Neuron (in vitro differentiated cells): ENCODE measurements at regions not wholly inside any gene's neighbourhood (a gene's known extent, or its start where the extent isn't known, plus 50 kb on each side); places are given as distances from the start of the nearest gene placed in this dataset.

Experiments used
- H2AFZ ChIP-seq: one replicate; pipeline ENCODE4 v1.6.1; 2013; ENCODE audit warnings: low read depth, mild to moderate bottlenecking, inconsistent platforms, low read length, moderate library complexity
- H3K27me3 ChIP-seq: one replicate; pipeline ENCODE4 v1.6.1; 2013; ENCODE audit warnings: low read length; ENCODE audit not compliant: insufficient read depth
- H3K36me3 ChIP-seq: one replicate; pipeline ENCODE4 v1.6.1; 2013; ENCODE audit warnings: low read length; ENCODE audit not compliant: insufficient read depth
- H3K4me1 ChIP-seq: one replicate; pipeline ENCODE4 v1.6.1; 2013; ENCODE audit warnings: low read length; ENCODE audit not compliant: insufficient read depth
- H3K4me3 ChIP-seq: 2 replicates; pipeline ENCODE4 v1.5.1; 2013; ENCODE audit warnings: mild to moderate bottlenecking, low read length, moderate library complexity
- H3K9me3 ChIP-seq: one replicate; pipeline ENCODE4 v1.6.1; 2013; ENCODE audit warnings: low read length

DNA sequence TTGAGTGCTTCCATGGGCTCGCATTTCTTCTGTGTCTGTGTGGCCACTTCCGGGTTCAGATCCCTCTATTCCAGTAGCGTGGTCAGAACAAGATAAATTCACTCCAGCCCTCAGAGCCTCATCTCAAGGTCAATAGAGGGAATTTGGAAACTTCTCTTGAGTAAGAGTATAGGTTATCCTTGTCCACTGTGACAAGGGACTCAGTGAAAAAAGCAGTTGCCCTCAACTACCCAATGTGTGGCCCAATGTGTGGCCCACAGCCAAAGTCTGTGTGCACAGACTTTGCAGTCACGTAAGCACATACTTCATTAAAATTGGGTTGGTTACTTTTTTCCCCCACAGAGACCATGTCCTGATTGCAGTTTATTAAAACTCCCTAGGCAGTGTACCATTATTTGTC lies 305.6 kb upstream of the SEMA6D start:
- no peaks in the 10 kb centered on the region for H3K36me3 ChIP-seq
- no peak overlapping the region for H2AFZ ChIP-seq
- no peaks in the 10 kb centered on the region for H3K4me1 ChIP-seq
- H3K27me3 ChIP-seq: no peaks in the 10 kb centered on the region
- H3K9me3 ChIP-seq: no peaks in the 10 kb centered on the region
- H3K4me3 ChIP-seq: no peak overlapping the region

DNA sequence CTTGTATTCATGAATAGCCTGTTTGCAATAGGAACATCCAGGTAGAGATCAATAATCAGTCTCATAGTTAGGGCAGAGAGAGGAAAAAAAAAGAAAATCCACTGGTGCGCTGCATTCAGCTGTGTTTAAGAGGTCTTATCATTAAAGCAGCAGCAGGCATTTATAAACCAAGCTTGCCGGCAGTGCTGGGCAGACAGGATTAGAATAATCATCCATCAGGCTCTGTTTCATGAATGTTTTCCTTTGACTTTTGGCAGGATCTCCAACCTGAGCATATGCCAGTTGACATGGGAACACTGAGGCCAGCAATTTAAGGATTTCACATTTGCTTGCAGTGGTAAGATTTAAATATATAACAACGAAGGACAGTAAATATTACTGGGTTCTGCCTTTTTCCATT lies 305.2 kb upstream of the SEMA6D start:
- H3K4me1 ChIP-seq: no peaks in the 10 kb centered on the region
- no peak overlapping the region for H3K4me3 ChIP-seq
- H3K36me3 ChIP-seq: no peaks in the 10 kb centered on the region
- no peaks in the 10 kb centered on the region for H3K9me3 ChIP-seq
- H2AFZ ChIP-seq: no peak overlapping the region
- H3K27me3 ChIP-seq: no peaks in the 10 kb centered on the region

DNA sequence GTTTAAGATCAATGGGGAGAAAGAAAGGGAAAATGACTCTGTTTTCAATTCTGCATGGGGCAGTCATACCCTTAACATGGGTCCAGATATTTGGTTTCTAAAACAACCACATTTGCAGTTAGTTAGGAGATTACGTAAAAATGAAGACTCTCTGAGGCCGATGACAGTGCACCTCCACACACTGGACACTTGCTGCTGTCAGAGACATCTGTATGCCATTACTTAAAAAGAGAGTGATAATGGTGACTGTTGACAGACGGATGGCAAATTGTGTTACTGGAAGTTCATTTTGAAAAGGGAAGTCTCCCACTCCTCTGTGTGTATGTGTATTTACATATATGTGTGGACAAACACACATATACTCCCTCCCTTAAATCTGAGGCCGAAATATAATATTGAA lies 304.5 kb upstream of the SEMA6D start:
- Histone ChIP-seq H3K4me1 (no peaks in the 10 kb centered on the region), H3K36me3 (no peaks in the 10 kb centered on the region), H3K27me3 (no peaks in the 10 kb centered on the region), H3K9me3 (no peaks in the 10 kb centered on the region), H2AFZ (no peak overlapping the region), H3K4me3 (no peak overlapping the region)

DNA sequence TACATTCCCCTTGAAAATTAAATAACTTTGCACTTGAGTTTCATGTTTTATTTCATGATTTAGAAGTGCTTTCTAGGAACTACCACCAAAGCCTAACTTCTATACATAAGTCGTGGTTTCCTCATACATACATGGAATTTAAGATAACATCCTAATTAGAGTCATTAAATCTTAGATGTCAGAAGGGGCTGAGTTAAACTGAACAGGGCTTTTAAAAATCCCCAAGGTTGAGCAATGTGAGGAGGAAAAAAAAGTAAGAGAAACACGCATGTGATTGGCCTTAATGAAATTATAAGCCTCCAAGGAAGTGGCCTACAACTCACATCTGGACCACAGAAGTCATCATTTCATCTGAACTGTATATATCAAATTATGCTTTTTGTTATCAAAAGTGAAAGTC lies 303.1 kb upstream of the SEMA6D start:
- Histone ChIP-seq H3K4me3 (no peak overlapping the region), H3K9me3 (no peaks in the 10 kb centered on the region), H3K27me3 (no peaks in the 10 kb centered on the region), H3K4me1 (no peaks in the 10 kb centered on the region), H2AFZ (no peak overlapping the region), H3K36me3 (no peaks in the 10 kb centered on the region)

DNA sequence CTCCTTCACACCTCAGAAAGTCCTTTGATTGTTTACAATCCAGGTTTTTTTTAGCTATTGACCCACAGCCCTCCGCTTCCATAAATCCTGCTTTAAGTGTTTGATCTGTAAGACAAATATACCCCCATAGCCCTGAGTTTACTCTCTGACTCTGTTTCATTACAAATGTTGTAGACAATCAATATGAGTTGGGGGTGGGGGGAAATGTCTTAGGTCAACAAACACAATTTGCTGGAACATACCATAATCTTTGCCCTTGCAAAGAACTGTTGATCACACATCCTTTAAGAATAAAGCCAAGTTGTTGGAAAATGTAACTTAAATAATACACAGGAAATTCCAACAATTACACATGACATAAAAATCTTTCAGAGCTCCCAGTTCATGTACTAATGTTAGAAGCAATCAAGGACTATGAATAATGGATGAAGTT lies 301.8 kb upstream of the SEMA6D start:
- H3K4me3 ChIP-seq: no peak overlapping the region
- H2AFZ ChIP-seq: no peak overlapping the region
- H3K36me3 ChIP-seq: no peaks in the 10 kb centered on the region
- no peaks in the 10 kb centered on the region for H3K9me3 ChIP-seq
- H3K4me1 ChIP-seq: no peaks in the 10 kb centered on the region
- H3K27me3 ChIP-seq: no peaks in the 10 kb centered on the region

DNA sequence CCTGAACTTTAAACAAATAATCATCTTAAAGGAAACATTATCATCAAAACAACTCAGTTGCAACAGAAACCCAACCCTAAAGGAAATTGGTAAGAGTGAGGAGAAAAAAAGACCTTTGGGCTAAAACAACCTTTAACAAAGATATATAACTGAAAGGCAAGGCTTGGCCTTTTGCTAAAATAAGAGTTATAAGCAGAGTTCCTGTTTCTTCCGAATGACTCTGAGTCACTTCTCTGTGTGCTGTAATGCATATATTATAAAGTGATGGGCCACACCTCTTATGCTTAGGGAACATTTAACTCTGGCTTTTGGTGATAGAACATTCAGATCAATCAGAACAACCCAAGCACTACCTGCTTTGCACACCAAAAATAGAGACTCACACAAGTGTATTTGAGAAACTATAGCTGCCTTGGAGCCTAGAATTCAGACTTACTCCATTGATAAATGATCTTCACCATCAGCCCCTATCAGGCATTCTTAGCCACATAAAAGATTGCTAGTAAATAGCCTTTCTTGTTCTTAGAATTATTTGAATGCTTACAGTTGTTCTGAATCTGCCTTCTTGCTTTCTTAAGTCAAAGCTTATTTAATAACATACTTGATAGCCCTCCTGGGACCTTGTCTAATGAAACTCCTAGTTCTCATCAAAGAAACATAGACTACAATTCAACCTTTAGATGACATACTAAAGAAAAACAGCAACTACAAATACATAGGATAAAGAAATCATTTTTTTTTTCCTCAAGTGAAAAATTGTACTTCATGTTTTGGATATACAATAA lies 294.2 kb upstream of the SEMA6D start:
- Histone ChIP-seq H3K27me3 (no peaks in the 10 kb centered on the region), H2AFZ (no peak overlapping the region), H3K9me3 (no peaks in the 10 kb centered on the region), H3K4me3 (no peak overlapping the region), H3K4me1 (peaks cover 6% of the 10 kb centered on the region), H3K36me3 (no peaks in the 10 kb centered on the region)

DNA sequence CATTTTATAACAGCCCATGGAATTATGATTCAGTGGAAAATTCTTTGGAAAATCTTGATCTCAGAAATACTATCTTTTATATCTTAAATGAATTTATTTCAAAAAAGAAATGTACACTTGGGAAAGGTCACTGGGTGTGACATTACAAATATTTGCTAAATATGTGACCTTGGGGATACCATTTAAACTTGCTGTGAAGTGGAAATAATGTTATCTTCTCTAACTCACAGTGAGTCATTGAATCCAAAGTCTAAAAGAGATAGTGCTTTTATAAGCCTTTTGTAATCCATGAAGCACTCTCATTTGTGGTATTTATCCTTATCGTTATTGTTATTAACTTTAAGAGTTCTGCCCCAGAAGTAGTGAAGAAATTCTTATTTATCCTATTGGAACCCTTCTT lies 289.8 kb upstream of the SEMA6D start:
- no peaks in the 10 kb centered on the region for H3K9me3 ChIP-seq
- H3K4me1 ChIP-seq: no peaks in the 10 kb centered on the region
- H3K4me3 ChIP-seq: no peak overlapping the region
- H3K36me3 ChIP-seq: no peaks in the 10 kb centered on the region
- H3K27me3 ChIP-seq: no peaks in the 10 kb centered on the region
- no peak overlapping the region for H2AFZ ChIP-seq

DNA sequence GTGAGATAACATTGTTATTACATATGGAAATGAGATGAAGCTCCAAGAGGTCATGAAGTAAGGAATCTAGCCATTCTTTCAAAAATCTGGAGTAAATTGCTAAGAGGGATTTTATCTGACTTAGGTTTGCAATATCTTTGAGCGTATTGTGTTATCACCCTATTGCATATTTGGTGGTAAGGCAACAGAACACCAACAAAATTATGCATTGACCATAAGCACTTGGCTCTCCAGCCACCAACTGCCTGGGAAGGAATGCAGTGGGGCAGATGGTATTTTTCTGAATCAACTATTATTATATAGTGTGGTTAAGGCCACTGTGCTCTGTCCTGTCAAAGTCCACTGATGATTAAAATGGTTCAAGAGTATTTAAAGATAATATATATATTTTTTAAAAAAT lies 287.9 kb upstream of the SEMA6D start:
- Histone ChIP-seq H3K27me3 (no peaks in the 10 kb centered on the region), H3K4me1 (no peaks in the 10 kb centered on the region), H2AFZ (no peak overlapping the region), H3K36me3 (no peaks in the 10 kb centered on the region), H3K9me3 (no peaks in the 10 kb centered on the region), H3K4me3 (no peak overlapping the region)

DNA sequence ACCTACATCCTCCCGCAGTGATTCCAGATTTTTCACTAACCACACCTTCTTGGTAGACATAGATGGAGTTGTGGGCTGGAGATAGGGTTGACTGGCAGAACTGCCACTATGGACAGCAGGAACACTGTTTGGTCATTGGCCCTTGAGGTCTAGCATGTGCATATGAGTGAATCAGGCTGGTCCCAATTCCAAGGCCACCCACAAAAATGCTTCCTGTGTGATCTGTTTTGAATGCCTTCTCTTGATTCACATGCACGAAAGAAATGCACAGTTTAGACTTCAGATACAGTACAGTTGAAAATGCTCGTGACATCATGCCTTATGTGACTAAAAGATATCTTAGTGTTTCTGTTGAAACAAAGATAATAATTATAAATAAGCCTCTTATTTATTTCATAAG lies 285.8 kb upstream of the SEMA6D start:
- H3K9me3 ChIP-seq: no peaks in the 10 kb centered on the region
- no peaks in the 10 kb centered on the region for H3K36me3 ChIP-seq
- H2AFZ ChIP-seq: no peak overlapping the region
- H3K4me3 ChIP-seq: no peak overlapping the region
- H3K4me1 ChIP-seq: no peaks in the 10 kb centered on the region
- H3K27me3 ChIP-seq: no peaks in the 10 kb centered on the region

DNA sequence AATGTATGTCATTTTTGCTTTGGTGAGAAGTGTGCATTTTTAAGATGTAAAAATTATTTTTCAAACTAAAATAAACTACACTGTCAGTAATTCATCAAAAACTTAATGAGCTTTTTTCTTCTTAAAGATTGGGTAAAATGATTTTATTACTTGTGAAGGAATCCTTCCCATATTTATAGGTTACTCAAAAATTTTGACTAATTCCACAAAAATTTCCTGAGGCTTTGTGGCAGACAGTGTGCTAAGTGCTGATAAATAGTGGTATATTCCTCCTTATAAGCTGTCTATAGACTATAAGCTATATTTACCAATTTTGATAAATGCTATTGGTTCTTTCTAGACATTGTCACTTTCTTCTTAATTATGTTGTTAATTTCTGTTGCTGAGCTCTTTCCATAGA lies 284.5 kb upstream of the SEMA6D start:
- no peaks in the 10 kb centered on the region for H3K4me1 ChIP-seq
- H2AFZ ChIP-seq: no peak overlapping the region
- no peaks in the 10 kb centered on the region for H3K9me3 ChIP-seq
- no peaks in the 10 kb centered on the region for H3K27me3 ChIP-seq
- H3K4me3 ChIP-seq: no peak overlapping the region
- H3K36me3 ChIP-seq: no peaks in the 10 kb centered on the region

DNA sequence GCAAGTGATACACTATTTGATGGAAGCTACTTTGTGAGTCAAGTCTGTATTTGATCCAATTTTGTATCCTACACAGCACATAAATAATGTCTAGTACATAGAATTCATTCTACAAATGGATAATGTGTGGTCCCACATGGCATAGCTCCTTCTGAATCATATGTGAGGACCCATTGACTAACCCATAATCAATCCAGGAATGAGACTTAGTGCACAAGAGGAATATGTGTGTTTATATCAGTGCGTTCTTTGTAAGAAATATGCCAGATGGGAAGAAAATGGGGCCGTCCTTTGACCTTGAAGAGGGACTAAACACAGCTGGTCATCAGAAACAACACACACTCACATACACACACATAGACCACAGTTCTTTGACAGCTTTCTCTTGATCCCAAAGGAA lies 282.7 kb upstream of the SEMA6D start:
- Histone ChIP-seq H3K36me3 (no peaks in the 10 kb centered on the region), H3K27me3 (no peaks in the 10 kb centered on the region), H3K4me3 (no peak overlapping the region), H2AFZ (no peak overlapping the region), H3K9me3 (no peaks in the 10 kb centered on the region), H3K4me1 (no peaks in the 10 kb centered on the region)

DNA sequence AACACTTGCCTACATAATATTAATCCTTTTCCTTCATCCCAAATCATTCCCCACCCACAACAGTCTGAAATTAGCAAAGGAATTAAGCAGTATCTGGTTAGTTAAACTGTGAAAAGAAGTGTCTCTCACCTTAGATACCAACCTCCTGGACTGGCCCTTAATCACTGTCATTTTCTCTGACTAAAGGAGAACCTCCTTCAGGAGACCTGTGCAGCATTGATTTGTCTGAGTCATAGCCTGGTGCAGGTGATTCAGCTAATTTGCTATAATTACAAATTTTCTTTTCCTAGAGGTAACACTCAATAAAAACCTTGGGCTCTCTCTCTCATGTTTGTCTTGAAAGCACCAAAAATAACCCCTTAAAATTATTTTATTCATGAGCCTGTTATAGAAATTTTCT lies 279.8 kb upstream of the SEMA6D start:
- Histone ChIP-seq H2AFZ (no peak overlapping the region), H3K27me3 (no peaks in the 10 kb centered on the region)

DNA sequence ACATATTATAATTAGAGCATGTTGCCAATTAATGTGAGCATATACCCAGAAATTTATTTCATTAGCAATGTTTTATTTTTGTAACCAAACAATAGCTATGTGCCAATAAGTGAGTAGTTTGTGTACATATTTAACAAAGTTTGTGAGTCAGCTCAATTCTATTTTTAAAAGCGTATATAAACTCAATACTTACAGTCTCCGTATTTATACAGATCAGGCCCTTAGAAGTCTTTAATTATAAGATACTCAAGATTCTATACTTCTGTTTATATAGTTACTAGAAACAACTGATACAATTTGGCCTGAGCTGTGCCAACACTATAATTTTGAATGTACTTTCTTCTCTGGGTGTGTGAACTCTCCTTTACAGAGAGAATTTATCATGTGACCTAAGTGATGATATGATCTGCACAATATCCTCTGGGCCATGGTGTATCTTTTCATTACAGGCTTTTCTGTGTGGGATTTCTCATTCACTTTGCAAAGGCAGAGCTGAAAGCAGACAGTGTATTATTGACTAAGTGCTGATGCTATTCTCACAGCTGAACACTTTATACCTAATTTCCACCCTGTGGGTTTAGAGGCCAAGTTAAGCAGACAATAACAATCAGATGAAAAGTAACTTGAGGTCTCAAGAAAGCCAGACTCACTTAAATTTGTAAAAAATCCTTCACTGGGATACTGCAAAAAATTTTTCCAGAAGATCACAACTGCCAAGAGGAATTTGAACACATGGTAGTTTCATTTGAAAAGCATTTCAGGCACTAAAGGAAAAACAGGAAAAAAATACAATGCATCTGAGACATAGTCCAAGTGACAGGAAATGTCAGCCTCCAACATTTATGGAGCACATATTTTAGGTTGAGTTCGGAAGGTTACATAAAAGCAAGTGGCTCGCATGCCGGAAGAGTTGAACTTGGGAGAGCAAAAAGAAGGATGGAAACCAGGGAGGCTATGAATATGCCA lies 277.9 kb upstream of the SEMA6D start:
- Histone ChIP-seq H3K4me1 (no peaks in the 10 kb centered on the region), H3K27me3 (no peaks in the 10 kb centered on the region), H2AFZ (no peak overlapping the region), H3K9me3 (no peaks in the 10 kb centered on the region), H3K4me3 (no peak overlapping the region), H3K36me3 (no peaks in the 10 kb centered on the region)

More for the DNA sequence above, 279.8 kb upstream of the SEMA6D start:
- Histone ChIP-seq H3K4me3 (no peak overlapping the region), H3K4me1 (no peaks in the 10 kb centered on the region), H3K36me3 (no peaks in the 10 kb centered on the region), H3K9me3 (no peaks in the 10 kb centered on the region)
